Hepatocyte (in vitro differentiated cells): ENCODE measurements at regions not wholly inside any gene's neighbourhood (a gene's known extent, or its start where the extent isn't known, plus 50 kb on each side); places are given as distances from the start of the nearest gene placed in this dataset.

Source experiments
- DNase-seq: peaks from one replicate; pipeline ENCODE4 v3.0.0-alpha.2; 2016; ENCODE audit warnings: low spot score
- H2AFZ ChIP-seq: fragments of 200-600 bp; sonication (generic); 2 replicates; pipeline ENCODE4 v1.6.0; 2016; ENCODE audit warnings: antibody characterized with exemption, mild to moderate bottlenecking
- H3K27ac ChIP-seq: fragments of 200-600 bp; sonication (generic); 2 replicates; pipeline ENCODE4 v1.5.1; 2016; ENCODE audit warnings: mild to moderate bottlenecking
- H3K27me3 ChIP-seq: fragments of 200-600 bp; sonication (generic); 2 replicates; pipeline ENCODE4 v1.6.1; 2016
- H3K36me3 ChIP-seq: fragments of 200-600 bp; sonication (generic); replicated peaks from 2 replicates; pipeline ENCODE4 v1.5.1; 2016; ENCODE audit warnings: low read depth; ENCODE audit not compliant: insufficient read depth
- H3K4me1 ChIP-seq: fragments of 200-600 bp; sonication (generic); 2 replicates; pipeline ENCODE4 v1.5.1; 2016; ENCODE audit warnings: mild to moderate bottlenecking, moderate library complexity; ENCODE audit not compliant: insufficient read depth
- H3K4me2 ChIP-seq: fragments of 200-600 bp; sonication (generic); 2 replicates; pipeline ENCODE4 v1.6.0; 2016
- H3K4me3 ChIP-seq: fragments of 200-600 bp; sonication (generic); 2 replicates; pipeline ENCODE4 v1.5.1; 2016; ENCODE audit warnings: mild to moderate bottlenecking
- H3K79me2 ChIP-seq: fragments of 200-600 bp; sonication (generic); 2 replicates; pipeline ENCODE4 v1.6.0; 2017; ENCODE audit warnings: mild to moderate bottlenecking
- H3K9me2 ChIP-seq: fragments of 200-600 bp; sonication (generic); replicated peaks from 2 replicates; pipeline ENCODE4 v1.6.0; 2017; ENCODE audit warnings: mild to moderate bottlenecking; ENCODE audit not compliant: insufficient read depth
- H3K9me3 ChIP-seq: fragments of 200-600 bp; sonication (generic); 2 replicates; pipeline ENCODE4 v1.5.1; 2016; ENCODE audit warnings: low read depth, mild to moderate bottlenecking
- H4K20me1 ChIP-seq: fragments of 200-600 bp; sonication (generic); 2 replicates; pipeline ENCODE4 v1.6.0; 2016; ENCODE audit warnings: mild to moderate bottlenecking; ENCODE audit not compliant: insufficient read depth, poor library complexity, severe bottlenecking
- CTCF ChIP-seq: fragments of 200-600 bp; sonication (generic); IDR thresholded peaks from 2 replicates; pipeline ENCODE4 v1.5.1; 2016; ENCODE audit warnings: antibody characterized with exemption, mild to moderate bottlenecking; ENCODE audit not compliant: poor library complexity
- EZH2 ChIP-seq: fragments of 200-600 bp; sonication (generic); IDR thresholded peaks from 2 replicates; pipeline ENCODE4 v1.6.1; 2016; ENCODE audit warnings: antibody characterized with exemption, mild to moderate bottlenecking, borderline replicate concordance
- EZH2phosphoT487 ChIP-seq: fragments of 200-600 bp; sonication (generic); IDR thresholded peaks from one replicate; pipeline ENCODE4 v1.6.1; 2018; ENCODE audit warnings: antibody characterized with exemption, mild to moderate bottlenecking, low read depth, moderate library complexity; ENCODE audit not compliant: unreplicated experiment, severe bottlenecking
- WGBS: methylation state at CpG from one replicate; pipeline ENCODE4 v1.1.6; 2016; ENCODE audit warnings: low lambda C conversion rate; ENCODE audit errors: missing lambda C conversion rate; 5-methylcytosine and 5-hydroxymethylcytosine counted together

- TF ChIP-seq CTCF (no peak), EZH2phosphoT487 (no peak)
- no peak overlapping the region for H3K4me3 ChIP-seq
- H3K36me3 ChIP-seq, result no peaks in the 10 kb centered on the region
- no peak overlapping the region for H3K4me2 ChIP-seq
- no peaks in the 10 kb centered on the region for H3K9me2 ChIP-seq
- WGBS, result 93% methylated on average over 5 of the region's 5 CpGs
- no peaks in the 10 kb centered on the region for H4K20me1 ChIP-seq
- H3K9me3 ChIP-seq, result no peaks in the 10 kb centered on the region
- no peak for DNase-seq
- no peaks in the 10 kb centered on the region for H3K79me2 ChIP-seq
- H3K27ac ChIP-seq, result no peak overlapping the region
- no peaks in the 10 kb centered on the region for H3K4me1 ChIP-seq
- no peak overlapping the region for H2AFZ ChIP-seq
- no peaks in the 10 kb centered on the region for H3K27me3 ChIP-seq
Observed at GRCh38 chr6:10093282-10093681, 321.6 kb downstream of the TFAP2A start.

GRCh38 chr6:10084111-10084986 is 330.5 kb downstream of the TFAP2A start:
- H3K4me3 ChIP-seq, result no peak overlapping the region
- no peak for DNase-seq
- 80% methylated on average over 14 of the region's 14 CpGs for WGBS
- H3K36me3 ChIP-seq, result no peaks in the 10 kb centered on the region
- H3K9me3 ChIP-seq, result no peaks in the 10 kb centered on the region
- H2AFZ ChIP-seq, result no peak overlapping the region
- H3K4me2 ChIP-seq, result no peak overlapping the region
- H3K79me2 ChIP-seq, result no peaks in the 10 kb centered on the region
- H3K4me1 ChIP-seq, result peaks cover 3% of the 10 kb centered on the region
- H3K27ac ChIP-seq, result peak overlapping the region; percentile 30
- H4K20me1 ChIP-seq, result no peaks in the 10 kb centered on the region
- no peaks in the 10 kb centered on the region for H3K27me3 ChIP-seq
- no peaks in the 10 kb centered on the region for H3K9me2 ChIP-seq
- no peak for TF ChIP-seq EZH2phosphoT487
- no peak for TF ChIP-seq EZH2
- TF ChIP-seq CTCF, result no peak

DNA sequence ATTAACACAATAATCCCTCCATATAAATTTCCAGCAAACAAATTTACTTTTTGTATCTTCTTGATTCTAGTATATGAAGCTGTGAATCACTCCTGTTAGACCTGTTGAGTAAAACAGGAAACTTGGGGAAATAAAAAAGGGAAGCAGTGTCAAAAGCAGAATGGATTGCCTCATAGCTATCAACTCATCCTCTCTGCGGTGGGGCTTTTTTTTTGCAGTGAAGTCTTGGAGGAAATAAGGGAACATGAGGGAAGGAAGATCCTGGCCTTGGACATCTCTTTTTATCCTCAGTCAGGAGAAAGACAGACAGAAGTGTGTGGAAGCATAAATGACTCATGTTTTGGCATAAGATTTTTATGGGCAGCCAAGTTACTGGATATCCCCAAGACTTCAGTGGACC is 332.5 kb downstream of the TFAP2A start:
- Histone ChIP-seq H4K20me1 (no peaks in the 10 kb centered on the region), H3K27ac (no peak overlapping the region), H3K9me3 (no peaks in the 10 kb centered on the region), H3K27me3 (no peaks in the 10 kb centered on the region), H3K9me2 (no peaks in the 10 kb centered on the region), H2AFZ (no peak overlapping the region), H3K4me2 (no peak overlapping the region), H3K4me1 (peaks cover 3% of the 10 kb centered on the region), H3K79me2 (no peaks in the 10 kb centered on the region), H3K36me3 (no peaks in the 10 kb centered on the region), H3K4me3 (no peak overlapping the region)
- no peak for DNase-seq
- 71% methylated on average over 1 of the region's 1 CpG for WGBS
- TF ChIP-seq CTCF, result no peak
- no peak for TF ChIP-seq EZH2phosphoT487
- no peak for TF ChIP-seq EZH2
